Neural progenitor cell (in vitro differentiated cells): ENCODE measurements at regions not wholly inside any gene's neighbourhood (a gene's known extent, or its start where the extent isn't known, plus 50 kb on each side); places are given as distances from the start of the nearest gene placed in this dataset.

Source experiments
- DNase-seq: peaks from one replicate; pipeline ENCODE4 v3.0.0-alpha.2; 2016; ENCODE audit warnings: low spot score
- H2AFZ ChIP-seq: fragments of 200-600 bp; sonication (generic); replicated peaks from 2 replicates; pipeline ENCODE4 v1.6.1; 2016; ENCODE audit warnings: antibody characterized with exemption
- H3F3A ChIP-seq: fragments of 200-600 bp; sonication (generic); 2 replicates; pipeline ENCODE4 v1.6.1; 2016; ENCODE audit warnings: antibody characterized with exemption, low read depth
- H3K27ac ChIP-seq: fragments of 200-600 bp; sonication (generic); 2 replicates; pipeline ENCODE4 v1.5.1; 2016; ENCODE audit warnings: mild to moderate bottlenecking
- H3K27me3 ChIP-seq: fragments of 200-600 bp; sonication (generic); 2 replicates; pipeline ENCODE4 v1.6.1; 2016; ENCODE audit warnings: mild to moderate bottlenecking, moderate library complexity
- H3K36me3 ChIP-seq: fragments of 200-600 bp; sonication (generic); 2 replicates; pipeline ENCODE4 v1.5.1; 2016
- H3K4me1 ChIP-seq: fragments of 200-600 bp; sonication (generic); 2 replicates; pipeline ENCODE4 v1.6.1; 2016; ENCODE audit warnings: mixed run types
- H3K4me2 ChIP-seq: fragments of 200-600 bp; sonication (generic); 2 replicates; pipeline ENCODE4 v1.6.1; 2016
- H3K4me3 ChIP-seq: fragments of 200-600 bp; sonication (generic); 2 replicates; pipeline ENCODE4 v1.5.1; 2016
- H3K79me2 ChIP-seq: fragments of 200-600 bp; sonication (generic); 2 replicates; pipeline ENCODE4 v1.6.1; 2016; ENCODE audit warnings: low read depth
- H3K9ac ChIP-seq: fragments of 200-600 bp; sonication (generic); 2 replicates; pipeline ENCODE4 v1.6.1; 2016
- H3K9me3 ChIP-seq: fragments of 200-600 bp; sonication (generic); 2 replicates; pipeline ENCODE4 v1.5.1; 2016; ENCODE audit warnings: low read depth
- H4K20me1 ChIP-seq: fragments of 200-600 bp; sonication (generic); 2 replicates; pipeline ENCODE4 v1.6.1; 2016; ENCODE audit warnings: low read depth
- H3K27ac Mint-ChIP-seq: 3 replicates; pipeline ENCODE4 v1.8.0; 2021; ENCODE audit warnings: mixed read lengths
- H3K27me3 Mint-ChIP-seq: 2 replicates; pipeline ENCODE4 v1.8.0; 2022; ENCODE audit warnings: low read depth, mild to moderate bottlenecking, inconsistent platforms, moderate library complexity, mixed read lengths; ENCODE audit not compliant: insufficient read depth
- H3K36me3 Mint-ChIP-seq: 3 replicates; pipeline ENCODE4 v1.8.0; 2021; ENCODE audit warnings: mixed read lengths
- H3K4me1 Mint-ChIP-seq: 3 replicates; pipeline ENCODE4 v1.8.0; 2021; ENCODE audit warnings: mixed read lengths
- H3K4me3 Mint-ChIP-seq: 3 replicates; pipeline ENCODE4 v1.8.0; 2021; ENCODE audit warnings: mild to moderate bottlenecking, moderate library complexity, mixed read lengths
- H3K9me3 Mint-ChIP-seq: 3 replicates; pipeline ENCODE4 v1.8.0; 2020; ENCODE audit warnings: mixed read lengths
- EZH2 ChIP-seq: fragments of 200-600 bp; sonication (generic); IDR thresholded peaks from 2 replicates; pipeline ENCODE4 v1.6.1; 2017; ENCODE audit warnings: antibody characterized with exemption, mild to moderate bottlenecking, moderate library complexity
- EZH2phosphoT487 ChIP-seq: fragments of 200-600 bp; sonication (generic); IDR thresholded peaks from 2 replicates; pipeline ENCODE4 v1.6.1; 2017; ENCODE audit warnings: antibody characterized with exemption
- TF ChIP-seq, protein P1 (sequence below): fragments of 200-600 bp; sonication (generic); IDR thresholded peaks from 2 replicates; pipeline ENCODE4 v1.5.1; 2017; ENCODE audit warnings: antibody characterized with exemption, mild to moderate bottlenecking

DNA sequence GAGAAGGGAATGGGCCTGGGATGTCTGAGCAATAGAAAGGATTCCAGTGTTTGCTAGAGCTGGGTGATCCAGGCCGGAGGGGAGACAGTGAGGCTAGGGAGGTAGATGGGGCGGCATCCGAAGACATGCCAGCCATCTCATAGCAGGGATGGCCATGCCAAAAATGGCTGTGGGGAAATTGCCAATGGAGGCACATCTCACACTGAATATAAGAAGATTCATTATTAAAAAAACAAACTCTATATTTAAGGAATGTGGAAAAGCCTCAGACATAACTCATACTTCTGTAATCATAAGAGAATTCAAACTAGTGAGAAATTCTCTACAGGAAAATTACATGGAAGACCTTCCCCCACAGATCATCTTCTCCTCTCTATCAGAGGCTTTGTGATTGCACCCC is 289.2 kb downstream of the FGF9 start:
- Histone ChIP-seq H3K4me1 (no peaks in the 10 kb centered on the region), H3K27ac (no peak overlapping the region), H3K36me3 (no peaks in the 10 kb centered on the region), H3K9me3 (no peaks in the 10 kb centered on the region), H3K4me3 (no peak overlapping the region), H3K9ac (no peak overlapping the region), H3K4me2 (no peak overlapping the region), H2AFZ (no peak overlapping the region), H3K27me3 (no peaks in the 10 kb centered on the region), H4K20me1 (no peaks in the 10 kb centered on the region), H3K79me2 (no peaks in the 10 kb centered on the region), H3F3A (no peaks in the 10 kb centered on the region)
- H3K9me3 Mint-ChIP-seq = peaks cover 14% of the 10 kb centered on the region
- no peak overlapping the region for H3K4me3 Mint-ChIP-seq
- no peaks in the 10 kb centered on the region for H3K36me3 Mint-ChIP-seq
- TF ChIP-seq EZH2 = no peak
- TF ChIP-seq, protein P1, sequence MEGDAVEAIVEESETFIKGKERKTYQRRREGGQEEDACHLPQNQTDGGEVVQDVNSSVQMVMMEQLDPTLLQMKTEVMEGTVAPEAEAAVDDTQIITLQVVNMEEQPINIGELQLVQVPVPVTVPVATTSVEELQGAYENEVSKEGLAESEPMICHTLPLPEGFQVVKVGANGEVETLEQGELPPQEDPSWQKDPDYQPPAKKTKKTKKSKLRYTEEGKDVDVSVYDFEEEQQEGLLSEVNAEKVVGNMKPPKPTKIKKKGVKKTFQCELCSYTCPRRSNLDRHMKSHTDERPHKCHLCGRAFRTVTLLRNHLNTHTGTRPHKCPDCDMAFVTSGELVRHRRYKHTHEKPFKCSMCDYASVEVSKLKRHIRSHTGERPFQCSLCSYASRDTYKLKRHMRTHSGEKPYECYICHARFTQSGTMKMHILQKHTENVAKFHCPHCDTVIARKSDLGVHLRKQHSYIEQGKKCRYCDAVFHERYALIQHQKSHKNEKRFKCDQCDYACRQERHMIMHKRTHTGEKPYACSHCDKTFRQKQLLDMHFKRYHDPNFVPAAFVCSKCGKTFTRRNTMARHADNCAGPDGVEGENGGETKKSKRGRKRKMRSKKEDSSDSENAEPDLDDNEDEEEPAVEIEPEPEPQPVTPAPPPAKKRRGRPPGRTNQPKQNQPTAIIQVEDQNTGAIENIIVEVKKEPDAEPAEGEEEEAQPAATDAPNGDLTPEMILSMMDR = no peak
- TF ChIP-seq EZH2phosphoT487 = no peak
- DNase-seq = no peak
- no peaks in the 10 kb centered on the region for H3K4me1 Mint-ChIP-seq
- peaks cover 9% of the 10 kb centered on the region for H3K27me3 Mint-ChIP-seq
- H3K27ac Mint-ChIP-seq = no peak overlapping the region

GRCh38 chr13:21964686-21965085 is 293.8 kb downstream of the FGF9 start:
- no peak overlapping the region for H3K9ac ChIP-seq
- peaks cover 9% of the 10 kb centered on the region for H3K27me3 Mint-ChIP-seq
- H3K79me2 ChIP-seq = no peaks in the 10 kb centered on the region
- H3K4me1 Mint-ChIP-seq = no peaks in the 10 kb centered on the region
- H4K20me1 ChIP-seq = no peaks in the 10 kb centered on the region
- DNase-seq = no peak
- no peak for TF ChIP-seq EZH2
- TF ChIP-seq, protein P1 = no peak
- no peak for TF ChIP-seq EZH2phosphoT487
- no peaks in the 10 kb centered on the region for H3K9me3 ChIP-seq
- H3K9me3 Mint-ChIP-seq = peaks cover 8% of the 10 kb centered on the region
- H3K27me3 ChIP-seq = no peaks in the 10 kb centered on the region
- H3K27ac Mint-ChIP-seq = no peak overlapping the region
- H2AFZ ChIP-seq = no peak overlapping the region
- no peaks in the 10 kb centered on the region for H3F3A ChIP-seq
- H3K4me3 Mint-ChIP-seq = no peak overlapping the region
- no peak overlapping the region for H3K4me3 ChIP-seq
- no peaks in the 10 kb centered on the region for H3K36me3 ChIP-seq
- H3K4me1 ChIP-seq = no peaks in the 10 kb centered on the region
- no peaks in the 10 kb centered on the region for H3K36me3 Mint-ChIP-seq
- H3K27ac ChIP-seq = no peak overlapping the region
- no peak overlapping the region for H3K4me2 ChIP-seq

- Histone ChIP-seq H3K4me3 (no peak overlapping the region), H3K27ac (no peak overlapping the region), H3K36me3 (no peaks in the 10 kb centered on the region), H3K4me1 (no peaks in the 10 kb centered on the region), H2AFZ (no peak overlapping the region), H3K79me2 (no peaks in the 10 kb centered on the region), H3K27me3 (no peaks in the 10 kb centered on the region), H4K20me1 (no peaks in the 10 kb centered on the region), H3K9me3 (no peaks in the 10 kb centered on the region), H3F3A (no peaks in the 10 kb centered on the region), H3K9ac (no peak overlapping the region), H3K4me2 (no peak overlapping the region)
- Mint-ChIP-seq H3K9me3 (peaks cover 6% of the 10 kb centered on the region), H3K4me3 (no peak overlapping the region), H3K27me3 (peaks cover 9% of the 10 kb centered on the region), H3K4me1 (no peaks in the 10 kb centered on the region), H3K36me3 (no peaks in the 10 kb centered on the region), H3K27ac (no peak overlapping the region)
- DNase-seq = no peak
- no peak for TF ChIP-seq EZH2phosphoT487
- TF ChIP-seq, protein P1 = no peak
These were observed 294.2 kb downstream of the FGF9 start for GRCh38 chr13:21965095-21965494.

DNA sequence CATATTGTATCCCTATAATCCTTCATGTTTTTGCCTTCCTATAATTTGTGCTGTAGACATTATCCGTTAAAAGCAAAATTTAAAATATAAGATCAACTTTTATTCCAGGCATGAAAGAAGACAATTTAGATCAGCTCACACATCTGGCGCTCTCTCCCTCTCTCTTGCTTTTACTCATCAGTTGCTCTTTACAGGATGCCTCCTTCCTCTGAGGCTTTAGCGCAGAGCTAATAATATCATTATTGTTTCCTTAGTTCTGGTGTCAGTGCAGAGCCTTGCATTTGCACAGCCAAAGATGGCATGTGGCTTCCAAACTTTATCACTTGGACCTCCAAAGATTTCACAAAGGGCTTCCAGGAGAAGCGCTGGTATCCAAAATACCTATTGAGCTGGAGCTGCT is 295.1 kb downstream of the FGF9 start:
- no peaks in the 10 kb centered on the region for H3K36me3 ChIP-seq
- no peak overlapping the region for H3K27ac ChIP-seq
- Mint-ChIP-seq H3K27ac (no peak overlapping the region), H3K4me3 (no peak overlapping the region), H3K4me1 (no peaks in the 10 kb centered on the region), H3K9me3 (peaks cover 5% of the 10 kb centered on the region), H3K36me3 (no peaks in the 10 kb centered on the region), H3K27me3 (peaks cover 7% of the 10 kb centered on the region)
- no peaks in the 10 kb centered on the region for H4K20me1 ChIP-seq
- H3K9me3 ChIP-seq = no peaks in the 10 kb centered on the region
- H2AFZ ChIP-seq = no peak overlapping the region
- no peaks in the 10 kb centered on the region for H3F3A ChIP-seq
- no peaks in the 10 kb centered on the region for H3K27me3 ChIP-seq
- no peaks in the 10 kb centered on the region for H3K79me2 ChIP-seq
- no peaks in the 10 kb centered on the region for H3K4me1 ChIP-seq
- no peak overlapping the region for H3K4me2 ChIP-seq
- no peak overlapping the region for H3K4me3 ChIP-seq
- TF ChIP-seq EZH2 (no peak), EZH2phosphoT487 (no peak)
- TF ChIP-seq, protein P1 = no peak
- H3K9ac ChIP-seq = no peak overlapping the region
- DNase-seq = no peak
